NCI-H446 treated with DMSO at 0.1 percent for 48 hours (cell line): ENCODE measurements at regions not wholly inside any gene's neighbourhood (a gene's known extent, or its start where the extent isn't known, plus 50 kb on each side); places are given as distances from the start of the nearest gene placed in this dataset.

Experiments used
- DNase-seq: peaks from one replicate; lab custom pipeline; 2025; lab: John Stamatoyannopoulos, UW

DNA sequence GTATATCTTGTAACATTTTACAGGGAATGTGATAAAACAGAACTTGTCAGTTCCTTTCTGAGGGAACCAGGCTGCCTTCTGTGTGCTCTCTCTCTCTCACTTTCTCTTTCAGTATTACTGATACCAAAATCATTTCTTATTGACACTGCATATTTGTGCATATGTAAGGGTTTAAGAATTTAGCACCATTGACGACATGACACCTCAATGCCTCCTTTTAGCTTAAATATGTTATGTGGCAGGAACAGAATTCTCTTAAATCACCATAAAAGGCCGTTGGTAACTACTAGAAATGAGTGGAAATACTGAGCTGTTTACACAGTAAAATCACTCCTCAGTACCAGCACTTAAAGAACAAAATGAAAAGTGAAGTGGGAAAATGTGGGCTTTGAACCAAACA is 457.7 kb upstream of the SYT1 start:
- DNase-seq = no peak

DNA sequence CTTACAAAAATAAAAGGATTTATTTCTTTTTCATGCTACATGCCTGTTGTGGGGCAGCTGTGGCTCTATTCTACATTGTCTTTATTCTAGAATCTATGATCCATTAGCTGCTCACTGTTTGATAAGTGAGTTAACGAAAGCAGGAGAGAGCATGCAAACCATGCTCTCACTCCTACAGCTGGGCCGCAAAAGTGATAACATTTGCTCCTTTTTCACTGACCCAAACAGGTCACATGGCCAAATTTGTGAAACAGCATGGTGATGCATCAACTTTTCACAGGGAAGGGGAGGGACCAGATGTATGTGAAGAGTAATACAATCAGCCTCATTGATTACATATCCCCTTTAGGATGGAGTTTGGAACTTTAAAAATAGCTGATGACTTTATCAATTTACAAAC is 456.9 kb upstream of the SYT1 start:
- no peak for DNase-seq

- no peak for DNase-seq
Observed at GRCh38 chr12:78414071-78414470, 450.5 kb upstream of the SYT1 start.

DNA sequence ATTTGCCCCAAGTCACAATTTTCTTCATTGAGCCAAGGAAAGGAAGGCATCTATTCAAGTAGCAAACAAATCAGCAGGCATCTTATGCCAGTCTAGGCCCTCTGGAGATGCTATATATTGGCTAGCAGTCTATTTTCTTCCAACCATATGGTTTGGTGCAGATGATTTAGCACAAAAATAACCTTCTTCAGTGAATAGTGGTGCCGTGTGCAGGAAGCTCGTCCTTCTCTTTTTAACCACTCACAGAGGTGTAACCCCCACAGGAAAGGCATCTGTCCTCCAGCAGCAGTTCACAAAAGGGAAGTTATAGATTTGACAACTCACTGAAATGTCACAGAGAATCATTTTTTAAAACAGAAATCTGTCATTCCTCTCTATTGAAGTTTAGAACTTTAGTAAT is 445.7 kb upstream of the SYT1 start:
- DNase-seq = peak; percentile 29

GRCh38 chr12:78419513-78419912 is 445.1 kb upstream of the SYT1 start:
- no peak for DNase-seq

DNA sequence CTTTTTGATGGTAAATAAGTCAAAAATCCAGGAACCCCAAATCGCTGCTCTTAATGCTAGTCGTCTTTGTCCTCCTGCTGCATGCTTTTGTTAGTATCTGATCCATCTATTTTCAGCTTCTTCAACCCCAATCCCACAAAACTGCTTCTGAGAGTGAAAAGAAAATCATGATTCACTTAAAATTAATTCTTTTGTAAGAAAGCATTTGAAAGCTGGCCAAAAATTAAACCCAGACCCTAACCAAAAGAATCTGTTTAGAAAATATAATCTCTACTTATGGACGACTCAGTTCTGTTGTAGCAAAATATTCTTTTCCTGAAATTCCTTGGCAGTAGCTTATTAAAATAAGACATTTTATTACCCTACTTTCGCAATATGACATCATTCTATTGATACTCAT is 443.6 kb upstream of the SYT1 start:
- no peak for DNase-seq

DNA sequence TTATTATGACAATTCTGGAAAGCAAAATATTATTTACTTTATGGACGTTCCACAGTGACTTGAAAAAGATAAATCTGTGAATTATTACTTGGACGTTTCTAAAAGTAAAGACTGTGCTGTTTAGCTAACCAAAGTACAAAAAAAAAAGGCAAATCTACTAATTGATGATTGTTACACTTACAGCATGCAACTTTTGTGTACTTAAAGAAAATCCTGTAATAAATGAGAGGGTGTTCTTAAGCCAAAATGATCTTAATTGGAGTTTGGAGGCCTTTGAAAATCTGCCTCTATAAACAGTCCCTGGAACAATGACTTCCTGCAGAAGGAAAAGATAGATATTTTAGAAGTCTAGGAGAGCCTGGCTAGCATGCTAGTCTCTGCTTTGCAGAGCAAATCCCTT is 434.0 kb upstream of the SYT1 start:
- no peak for DNase-seq

- no peak for DNase-seq
Observed at GRCh38 chr12:78431931-78432330, 432.6 kb upstream of the SYT1 start.

DNA sequence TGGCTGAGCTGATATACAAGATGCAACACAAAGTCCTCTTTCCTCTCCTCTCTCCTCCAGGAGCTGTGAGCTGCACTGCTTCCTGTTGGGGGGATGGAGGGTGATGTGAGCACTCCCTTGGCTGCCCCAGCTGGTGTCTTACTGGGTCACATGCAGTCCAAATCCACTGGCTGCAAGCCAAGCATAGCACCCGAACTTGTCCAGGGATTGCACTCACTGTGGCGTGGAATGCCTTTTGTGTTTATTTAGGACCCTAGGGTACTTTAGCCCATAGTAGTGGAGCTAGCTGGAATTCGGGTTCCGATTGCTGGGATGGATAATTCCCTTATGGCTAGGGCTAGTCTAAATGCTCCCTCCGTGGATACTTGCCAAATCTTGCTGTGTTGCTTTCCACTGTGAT is 424.9 kb upstream of the SYT1 start:
- no peak for DNase-seq

DNA sequence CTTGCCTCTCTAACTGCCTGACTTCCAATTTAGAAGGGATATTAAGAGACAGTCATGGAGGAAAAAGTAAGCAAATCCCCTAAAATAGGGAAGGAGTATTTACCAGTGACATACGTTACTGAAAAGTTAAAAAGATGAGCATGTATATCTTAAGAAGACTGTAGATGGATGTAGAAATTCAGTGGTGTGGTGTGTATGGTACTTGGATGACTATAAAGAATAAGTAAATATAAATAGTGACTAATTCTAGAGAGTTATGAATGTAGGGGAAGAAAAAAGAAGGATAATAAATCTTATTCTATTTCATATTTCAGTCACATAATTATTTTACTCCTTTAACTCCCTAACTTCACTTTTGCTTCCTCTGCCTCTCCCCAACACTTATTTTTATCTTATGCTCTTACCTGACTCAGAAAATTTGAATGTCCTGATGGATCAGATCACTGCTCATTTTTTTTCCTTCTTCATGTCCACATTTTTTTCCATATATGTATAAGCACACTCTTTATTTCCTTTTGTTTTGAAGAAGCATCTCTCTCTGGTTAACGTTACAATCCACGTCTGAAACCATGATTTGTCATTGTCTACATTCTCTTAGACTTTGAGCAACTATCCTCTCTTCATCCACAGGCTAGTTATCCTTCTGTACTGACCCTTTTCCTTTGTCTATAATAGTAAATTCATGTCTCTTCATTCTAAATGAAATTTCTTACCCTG is 422.7 kb upstream of the SYT1 start:
- no peak for DNase-seq

- DNase-seq = no peak
Observed at GRCh38 chr12:78442454-78442801, 422.1 kb upstream of the SYT1 start.

DNA sequence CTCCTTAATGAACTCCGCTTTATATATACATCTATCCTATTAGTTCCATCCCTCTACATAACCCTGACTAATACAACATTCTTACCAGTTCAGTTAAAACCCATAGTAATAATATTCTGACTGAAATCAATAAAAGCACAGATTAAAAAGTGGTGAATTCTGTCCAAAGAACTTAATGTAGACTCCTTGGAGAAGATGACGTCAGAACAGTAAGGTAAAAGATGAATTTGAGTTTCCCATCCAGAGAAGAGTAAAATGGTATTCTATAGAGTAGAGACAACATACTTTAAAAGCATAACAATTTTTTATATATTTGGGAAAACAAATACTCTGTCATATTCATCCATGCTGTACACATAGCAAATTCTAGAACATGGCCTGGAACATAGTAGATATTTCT is 418.0 kb upstream of the SYT1 start:
- no peak for DNase-seq

GRCh38 chr12:78447373-78447772 is 417.2 kb upstream of the SYT1 start:
- no peak for DNase-seq

DNA sequence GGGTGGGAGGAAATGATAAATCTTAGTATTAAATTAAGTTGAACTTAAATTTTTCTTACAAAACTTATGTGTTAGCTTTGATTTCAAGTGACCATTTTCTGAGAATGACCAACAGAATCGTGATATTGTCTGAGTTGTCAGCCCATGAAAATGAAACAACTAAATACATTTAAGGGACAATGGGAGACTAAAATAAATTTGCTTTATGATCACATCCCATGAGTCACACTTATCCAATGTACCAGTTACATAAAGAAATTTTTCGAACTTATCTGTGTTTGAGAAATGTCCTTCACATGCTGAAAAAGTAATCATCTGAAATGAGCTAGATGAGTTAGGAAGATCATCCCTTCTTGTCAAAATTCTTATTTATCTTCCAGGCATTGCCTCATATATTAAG is 415.9 kb upstream of the SYT1 start:
- no peak for DNase-seq

- DNase-seq = no peak
Observed at GRCh38 chr12:78455991-78456390, 408.6 kb upstream of the SYT1 start.

- no peak for DNase-seq
Observed at GRCh38 chr12:78457938-78458337, 406.6 kb upstream of the SYT1 start.

GRCh38 chr12:78470354-78471195 is 394.0 kb upstream of the SYT1 start:
- peak; percentile 68 for DNase-seq

DNA sequence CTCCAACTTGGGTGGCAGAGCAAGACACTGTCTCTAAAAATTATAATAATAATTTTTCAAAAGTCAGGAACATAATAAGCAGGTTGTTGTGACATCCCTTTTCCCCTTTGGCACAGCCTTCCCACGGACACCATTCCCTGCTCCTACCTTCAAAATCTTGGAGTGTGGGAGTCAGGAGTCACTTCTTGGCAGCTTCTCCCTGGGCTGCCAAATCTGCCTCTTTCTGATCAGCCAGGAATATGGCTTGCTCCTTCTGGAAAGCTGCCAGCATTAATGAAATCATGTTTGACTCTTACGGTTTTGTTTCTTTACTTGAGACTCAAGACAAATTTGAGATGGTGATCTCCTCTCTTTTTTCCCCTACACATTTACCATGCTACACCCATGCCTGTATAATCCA is 391.4 kb upstream of the SYT1 start:
- DNase-seq = peak; percentile 59

GRCh38 chr12:78473561-78473960 is 391.0 kb upstream of the SYT1 start:
- DNase-seq = no peak

- peak; percentile 16 for DNase-seq
Observed at GRCh38 chr12:78483767-78484315, 380.7 kb upstream of the SYT1 start.

GRCh38 chr12:78489990-78490389 is 374.6 kb upstream of the SYT1 start:
- no peak for DNase-seq

DNA sequence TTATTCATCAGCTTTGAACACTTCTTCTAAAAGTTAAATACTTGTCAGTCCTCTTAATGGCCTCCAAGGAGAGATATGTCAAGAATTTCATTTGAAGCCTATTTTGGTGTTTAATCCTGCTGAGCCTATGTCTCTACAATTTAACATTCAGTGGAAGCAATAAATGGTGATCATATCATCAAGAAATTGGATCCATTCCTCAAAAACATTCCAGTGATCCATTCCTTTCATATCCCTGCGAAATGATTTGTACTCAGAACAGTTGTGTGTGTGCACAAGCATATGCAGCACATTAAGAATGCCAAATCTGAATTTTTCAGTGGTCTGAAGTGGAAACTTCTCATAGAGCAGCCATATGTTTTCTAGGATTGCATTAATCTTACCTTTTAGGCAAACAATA is 373.7 kb upstream of the SYT1 start:
- no peak for DNase-seq

- DNase-seq = no peak
Observed at GRCh38 chr12:78494911-78495310, 369.7 kb upstream of the SYT1 start.
